Fibroblast of lung (primary cell): ENCODE measurements at regions not wholly inside any gene's neighbourhood (a gene's known extent, or its start where the extent isn't known, plus 50 kb on each side); places are given as distances from the start of the nearest gene placed in this dataset.

ENCODE experiments used
- CTCF ChIP-seq, 2 donors: IDR thresholded peaks in 1 of 2; conservative IDR thresholded peaks in 1 of 2; 1 replicate in 1 of 2; 2 replicates in 1 of 2; pipeline ENCODE4 v1.5.1; 2011 to 2012; ENCODE audit warnings: low read length in 2 of 2, control low read depth in 1 of 2, inconsistent platforms in 1 of 2, low read depth in 1 of 2, mild to moderate bottlenecking in 1 of 2
- EZH2 ChIP-seq: IDR thresholded peaks from 2 replicates; pipeline ENCODE4 v1.5.1; 2012; ENCODE audit warnings: low read length, control low read depth, mild to moderate bottlenecking; ENCODE audit errors: missing control alignments

- TF ChIP-seq EZH2 = no peak
- no peak for TF ChIP-seq CTCF (conservative IDR thresholded peaks at IDR 0.05 in 1 of 2, IDR thresholded peaks at IDR 0.05 in 1 of 2; ENCODE audit: low read depth in 1 of 2, low read length in 2 of 2)
Measured at GRCh38 chr20:53734006-53734688, 140.5 kb upstream of the ZNF217 start.
